SK-N-SH treated with all-trans-retinoic acid at 6 μM for 48 hours (cell line): ENCODE measurements at regions not wholly inside any gene's neighbourhood (a gene's known extent, or its start where the extent isn't known, plus 50 kb on each side); places are given as distances from the start of the nearest gene placed in this dataset.

Experiments
- BACH2 ChIP-seq: fragments of 250-450 bp; sonication (Bioruptor Pico); IDR thresholded peaks from 2 replicates; pipeline ENCODE4 v1.9.0; 2021; ENCODE audit warnings: mild to moderate bottlenecking, borderline replicate concordance
- ESRRG ChIP-seq: fragments of 250-450 bp; sonication (Bioruptor Pico); IDR thresholded peaks from 2 replicates; pipeline ENCODE4 v1.6.1; 2021; ENCODE audit warnings: mild to moderate bottlenecking
- ISL1 ChIP-seq: fragments of 250-450 bp; sonication (Bioruptor Pico); IDR thresholded peaks from 2 replicates; pipeline ENCODE4 v2.1.2; 2022; ENCODE audit warnings: mild to moderate bottlenecking, moderate library complexity
- TOX ChIP-seq: fragments of 250-450 bp; sonication (Bioruptor Pico); IDR thresholded peaks from 2 replicates; pipeline ENCODE4 v1.8.0; 2021; ENCODE audit warnings: mild to moderate bottlenecking, moderate library complexity, borderline replicate concordance
- ZC3H10 ChIP-seq: fragments of 250-450 bp; sonication (Bioruptor Pico); IDR thresholded peaks from 2 replicates; pipeline ENCODE4 v1.5.1; 2021; ENCODE audit warnings: mild to moderate bottlenecking, moderate library complexity
- ZFP3 ChIP-seq: fragments of 250-450 bp; sonication (Bioruptor Pico); IDR thresholded peaks from 2 replicates; pipeline ENCODE4 v1.5.0; 2020; ENCODE audit warnings: mild to moderate bottlenecking, moderate library complexity
- ZFP30 ChIP-seq: fragments of 450-650 bp; formaldehyde crosslinking; IDR thresholded peaks from 2 replicates; pipeline ENCODE4 v1.5.0; 2022; ENCODE audit warnings: mild to moderate bottlenecking, moderate library complexity
- ZNF70 ChIP-seq: fragments of 450-650 bp; formaldehyde crosslinking; IDR thresholded peaks from 2 replicates; pipeline ENCODE4 v1.5.0; 2020; ENCODE audit warnings: mild to moderate bottlenecking, moderate library complexity
- ZNF8 ChIP-seq: fragments of 450-650 bp; formaldehyde crosslinking; IDR thresholded peaks from 2 replicates; pipeline ENCODE4 v1.5.0; 2020; ENCODE audit warnings: mild to moderate bottlenecking, moderate library complexity
- TF ChIP-seq, protein P1 (sequence below): fragments of 250-450 bp; sonication (Bioruptor Pico); IDR thresholded peaks from 2 replicates; pipeline ENCODE4 v1.8.0; 2020; ENCODE audit warnings: mild to moderate bottlenecking, moderate library complexity, borderline replicate concordance
- TF ChIP-seq, protein P2 (sequence below): fragments of 250-450 bp; sonication (Bioruptor Pico); IDR thresholded peaks from 2 replicates; pipeline ENCODE4 v1.5.0; 2020; ENCODE audit warnings: mild to moderate bottlenecking, moderate library complexity
- TF ChIP-seq, protein P3 (sequence below): fragments of 250-450 bp; sonication (Bioruptor Pico); IDR thresholded peaks from 2 replicates; pipeline ENCODE4 v1.8.0; 2021; ENCODE audit warnings: low read depth, mild to moderate bottlenecking, moderate library complexity, borderline replicate concordance
- TF ChIP-seq, protein P4 (sequence below): fragments of 250-450 bp; sonication (Bioruptor Pico); IDR thresholded peaks from 2 replicates; pipeline ENCODE4 v1.5.1; 2021; ENCODE audit warnings: mild to moderate bottlenecking, moderate library complexity

DNA sequence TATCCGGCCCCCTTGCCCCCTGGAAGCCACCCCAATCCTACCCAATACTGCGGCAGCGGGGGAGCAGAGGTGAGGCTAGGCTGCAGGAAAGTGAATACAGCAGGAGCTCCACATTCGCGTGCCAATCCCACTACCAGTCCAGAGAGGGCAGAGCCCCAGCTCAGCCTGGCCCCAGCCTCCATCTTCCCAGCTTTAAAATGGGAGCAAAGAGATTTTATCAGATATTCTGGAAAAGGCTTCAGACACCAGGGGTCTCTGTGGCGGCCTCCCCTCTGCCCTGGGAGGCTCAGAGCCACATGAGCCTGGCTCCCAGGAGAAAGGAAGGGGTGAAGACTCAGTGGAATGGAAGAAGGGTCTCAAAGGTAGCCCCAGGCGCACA lies 72.7 kb downstream of the NCOR2 start:
- TF ChIP-seq ZNF70, result no peak
- no peak for TF ChIP-seq ZFP3 (CRISPR knock-in tag)
- no peak for TF ChIP-seq BACH2 (CRISPR knock-in tag)
- no peak for TF ChIP-seq ZC3H10
- TF ChIP-seq, protein P1, sequence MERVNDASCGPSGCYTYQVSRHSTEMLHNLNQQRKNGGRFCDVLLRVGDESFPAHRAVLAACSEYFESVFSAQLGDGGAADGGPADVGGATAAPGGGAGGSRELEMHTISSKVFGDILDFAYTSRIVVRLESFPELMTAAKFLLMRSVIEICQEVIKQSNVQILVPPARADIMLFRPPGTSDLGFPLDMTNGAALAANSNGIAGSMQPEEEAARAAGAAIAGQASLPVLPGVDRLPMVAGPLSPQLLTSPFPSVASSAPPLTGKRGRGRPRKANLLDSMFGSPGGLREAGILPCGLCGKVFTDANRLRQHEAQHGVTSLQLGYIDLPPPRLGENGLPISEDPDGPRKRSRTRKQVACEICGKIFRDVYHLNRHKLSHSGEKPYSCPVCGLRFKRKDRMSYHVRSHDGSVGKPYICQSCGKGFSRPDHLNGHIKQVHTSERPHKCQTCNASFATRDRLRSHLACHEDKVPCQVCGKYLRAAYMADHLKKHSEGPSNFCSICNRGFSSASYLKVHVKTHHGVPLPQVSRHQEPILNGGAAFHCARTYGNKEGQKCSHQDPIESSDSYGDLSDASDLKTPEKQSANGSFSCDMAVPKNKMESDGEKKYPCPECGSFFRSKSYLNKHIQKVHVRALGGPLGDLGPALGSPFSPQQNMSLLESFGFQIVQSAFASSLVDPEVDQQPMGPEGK (CRISPR knock-in tag), result no peak
- TF ChIP-seq, protein P2, sequence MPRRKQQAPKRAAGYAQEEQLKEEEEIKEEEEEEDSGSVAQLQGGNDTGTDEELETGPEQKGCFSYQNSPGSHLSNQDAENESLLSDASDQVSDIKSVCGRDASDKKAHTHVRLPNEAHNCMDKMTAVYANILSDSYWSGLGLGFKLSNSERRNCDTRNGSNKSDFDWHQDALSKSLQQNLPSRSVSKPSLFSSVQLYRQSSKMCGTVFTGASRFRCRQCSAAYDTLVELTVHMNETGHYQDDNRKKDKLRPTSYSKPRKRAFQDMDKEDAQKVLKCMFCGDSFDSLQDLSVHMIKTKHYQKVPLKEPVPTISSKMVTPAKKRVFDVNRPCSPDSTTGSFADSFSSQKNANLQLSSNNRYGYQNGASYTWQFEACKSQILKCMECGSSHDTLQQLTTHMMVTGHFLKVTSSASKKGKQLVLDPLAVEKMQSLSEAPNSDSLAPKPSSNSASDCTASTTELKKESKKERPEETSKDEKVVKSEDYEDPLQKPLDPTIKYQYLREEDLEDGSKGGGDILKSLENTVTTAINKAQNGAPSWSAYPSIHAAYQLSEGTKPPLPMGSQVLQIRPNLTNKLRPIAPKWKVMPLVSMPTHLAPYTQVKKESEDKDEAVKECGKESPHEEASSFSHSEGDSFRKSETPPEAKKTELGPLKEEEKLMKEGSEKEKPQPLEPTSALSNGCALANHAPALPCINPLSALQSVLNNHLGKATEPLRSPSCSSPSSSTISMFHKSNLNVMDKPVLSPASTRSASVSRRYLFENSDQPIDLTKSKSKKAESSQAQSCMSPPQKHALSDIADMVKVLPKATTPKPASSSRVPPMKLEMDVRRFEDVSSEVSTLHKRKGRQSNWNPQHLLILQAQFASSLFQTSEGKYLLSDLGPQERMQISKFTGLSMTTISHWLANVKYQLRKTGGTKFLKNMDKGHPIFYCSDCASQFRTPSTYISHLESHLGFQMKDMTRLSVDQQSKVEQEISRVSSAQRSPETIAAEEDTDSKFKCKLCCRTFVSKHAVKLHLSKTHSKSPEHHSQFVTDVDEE, result no peak
- TF ChIP-seq ZNF8, result no peak
- TF ChIP-seq ISL1 (CRISPR knock-in tag), result no peak
- TF ChIP-seq ZFP30 (CRISPR knock-in tag), result no peak
- no peak for TF ChIP-seq ESRRG (CRISPR knock-in tag)
- TF ChIP-seq, protein P3, sequence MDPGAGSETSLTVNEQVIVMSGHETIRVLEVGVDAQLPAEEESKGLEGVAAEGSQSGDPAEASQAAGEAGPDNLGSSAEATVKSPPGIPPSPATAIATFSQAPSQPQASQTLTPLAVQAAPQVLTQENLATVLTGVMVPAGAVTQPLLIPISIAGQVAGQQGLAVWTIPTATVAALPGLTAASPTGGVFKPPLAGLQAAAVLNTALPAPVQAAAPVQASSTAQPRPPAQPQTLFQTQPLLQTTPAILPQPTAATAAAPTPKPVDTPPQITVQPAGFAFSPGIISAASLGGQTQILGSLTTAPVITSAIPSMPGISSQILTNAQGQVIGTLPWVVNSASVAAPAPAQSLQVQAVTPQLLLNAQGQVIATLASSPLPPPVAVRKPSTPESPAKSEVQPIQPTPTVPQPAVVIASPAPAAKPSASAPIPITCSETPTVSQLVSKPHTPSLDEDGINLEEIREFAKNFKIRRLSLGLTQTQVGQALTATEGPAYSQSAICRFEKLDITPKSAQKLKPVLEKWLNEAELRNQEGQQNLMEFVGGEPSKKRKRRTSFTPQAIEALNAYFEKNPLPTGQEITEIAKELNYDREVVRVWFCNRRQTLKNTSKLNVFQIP (CRISPR knock-in tag), result no peak
- TF ChIP-seq, protein P4, sequence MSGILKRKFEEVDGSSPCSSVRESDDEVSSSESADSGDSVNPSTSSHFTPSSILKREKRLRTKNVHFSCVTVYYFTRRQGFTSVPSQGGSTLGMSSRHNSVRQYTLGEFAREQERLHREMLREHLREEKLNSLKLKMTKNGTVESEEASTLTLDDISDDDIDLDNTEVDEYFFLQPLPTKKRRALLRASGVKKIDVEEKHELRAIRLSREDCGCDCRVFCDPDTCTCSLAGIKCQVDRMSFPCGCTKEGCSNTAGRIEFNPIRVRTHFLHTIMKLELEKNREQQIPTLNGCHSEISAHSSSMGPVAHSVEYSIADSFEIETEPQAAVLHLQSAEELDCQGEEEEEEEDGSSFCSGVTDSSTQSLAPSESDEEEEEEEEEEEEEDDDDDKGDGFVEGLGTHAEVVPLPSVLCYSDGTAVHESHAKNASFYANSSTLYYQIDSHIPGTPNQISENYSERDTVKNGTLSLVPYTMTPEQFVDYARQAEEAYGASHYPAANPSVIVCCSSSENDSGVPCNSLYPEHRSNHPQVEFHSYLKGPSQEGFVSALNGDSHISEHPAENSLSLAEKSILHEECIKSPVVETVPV (CRISPR knock-in tag), result no peak
- no peak for TF ChIP-seq TOX (CRISPR knock-in tag)
